Hepatocyte (in vitro differentiated cells): ENCODE measurements at regions not wholly inside any gene's neighbourhood (a gene's known extent, or its start where the extent isn't known, plus 50 kb on each side); places are given as distances from the start of the nearest gene placed in this dataset.

Experiments used
- DNase-seq: peaks from one replicate; pipeline ENCODE4 v3.0.0-alpha.2; 2016; ENCODE audit warnings: low spot score
- H2AFZ ChIP-seq: fragments of 200-600 bp; sonication (generic); 2 replicates; pipeline ENCODE4 v1.6.0; 2016; ENCODE audit warnings: antibody characterized with exemption, mild to moderate bottlenecking
- H3K27ac ChIP-seq: fragments of 200-600 bp; sonication (generic); 2 replicates; pipeline ENCODE4 v1.5.1; 2016; ENCODE audit warnings: mild to moderate bottlenecking
- H3K27me3 ChIP-seq: fragments of 200-600 bp; sonication (generic); 2 replicates; pipeline ENCODE4 v1.6.1; 2016
- H3K36me3 ChIP-seq: fragments of 200-600 bp; sonication (generic); replicated peaks from 2 replicates; pipeline ENCODE4 v1.5.1; 2016; ENCODE audit warnings: low read depth; ENCODE audit not compliant: insufficient read depth
- H3K4me1 ChIP-seq: fragments of 200-600 bp; sonication (generic); 2 replicates; pipeline ENCODE4 v1.5.1; 2016; ENCODE audit warnings: mild to moderate bottlenecking, moderate library complexity; ENCODE audit not compliant: insufficient read depth
- H3K4me2 ChIP-seq: fragments of 200-600 bp; sonication (generic); 2 replicates; pipeline ENCODE4 v1.6.0; 2016
- H3K4me3 ChIP-seq: fragments of 200-600 bp; sonication (generic); 2 replicates; pipeline ENCODE4 v1.5.1; 2016; ENCODE audit warnings: mild to moderate bottlenecking
- H3K79me2 ChIP-seq: fragments of 200-600 bp; sonication (generic); 2 replicates; pipeline ENCODE4 v1.6.0; 2017; ENCODE audit warnings: mild to moderate bottlenecking
- H3K9me2 ChIP-seq: fragments of 200-600 bp; sonication (generic); replicated peaks from 2 replicates; pipeline ENCODE4 v1.6.0; 2017; ENCODE audit warnings: mild to moderate bottlenecking; ENCODE audit not compliant: insufficient read depth
- H3K9me3 ChIP-seq: fragments of 200-600 bp; sonication (generic); 2 replicates; pipeline ENCODE4 v1.5.1; 2016; ENCODE audit warnings: low read depth, mild to moderate bottlenecking
- H4K20me1 ChIP-seq: fragments of 200-600 bp; sonication (generic); 2 replicates; pipeline ENCODE4 v1.6.0; 2016; ENCODE audit warnings: mild to moderate bottlenecking; ENCODE audit not compliant: insufficient read depth, poor library complexity, severe bottlenecking
- EZH2 ChIP-seq: fragments of 200-600 bp; sonication (generic); IDR thresholded peaks from 2 replicates; pipeline ENCODE4 v1.6.1; 2016; ENCODE audit warnings: antibody characterized with exemption, mild to moderate bottlenecking, borderline replicate concordance
- EZH2phosphoT487 ChIP-seq: fragments of 200-600 bp; sonication (generic); IDR thresholded peaks from one replicate; pipeline ENCODE4 v1.6.1; 2018; ENCODE audit warnings: antibody characterized with exemption, mild to moderate bottlenecking, low read depth, moderate library complexity; ENCODE audit not compliant: unreplicated experiment, severe bottlenecking
- WGBS: methylation state at CpG from one replicate; pipeline ENCODE4 v1.1.6; 2016; ENCODE audit warnings: low lambda C conversion rate; ENCODE audit errors: missing lambda C conversion rate; 5-methylcytosine and 5-hydroxymethylcytosine counted together
- TF ChIP-seq, protein P1 (sequence below): fragments of 200-600 bp; sonication (generic); IDR thresholded peaks from 2 replicates; pipeline ENCODE4 v1.5.1; 2016; ENCODE audit warnings: antibody characterized with exemption, mild to moderate bottlenecking; ENCODE audit not compliant: poor library complexity

DNA sequence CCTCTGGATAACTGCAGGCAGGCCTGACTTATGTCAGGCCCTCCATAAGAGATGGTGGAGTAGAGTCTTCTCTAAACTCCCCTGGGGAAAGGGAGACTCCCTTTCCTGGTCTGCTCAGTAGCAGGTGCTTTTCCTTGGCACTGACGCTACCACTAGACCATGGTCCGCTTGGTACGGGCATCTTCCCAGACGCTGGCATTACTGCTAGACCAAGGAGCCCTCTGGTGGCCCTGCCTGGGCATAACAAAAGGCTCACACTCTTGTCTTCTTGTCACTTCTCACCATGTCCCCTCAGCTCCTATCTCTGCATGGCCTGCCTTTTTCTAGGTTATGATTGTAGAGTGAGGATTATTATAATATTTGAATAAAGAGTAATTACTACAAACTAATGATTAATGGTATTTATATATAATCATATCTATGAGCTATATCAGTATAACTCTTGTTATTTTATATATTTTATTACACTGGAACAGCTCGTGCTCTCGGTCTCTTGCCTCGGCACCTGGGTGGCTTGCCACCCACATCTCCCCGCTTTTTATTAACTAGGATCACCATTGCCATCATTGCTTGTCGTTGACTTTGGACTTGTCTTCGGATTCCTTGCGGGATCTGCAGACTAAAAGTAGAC, 59.8 kb upstream of the ARL4D start:
- Histone ChIP-seq H3K9me2 (no peaks in the 10 kb centered on the region), H3K79me2 (no peaks in the 10 kb centered on the region), H3K36me3 (no peaks in the 10 kb centered on the region), H4K20me1 (no peaks in the 10 kb centered on the region), H3K4me2 (no peak overlapping the region), H3K9me3 (no peaks in the 10 kb centered on the region), H3K27ac (no peak overlapping the region), H3K4me3 (no peak overlapping the region), H2AFZ (no peak overlapping the region), H3K27me3 (no peaks in the 10 kb centered on the region), H3K4me1 (no peaks in the 10 kb centered on the region)
- TF ChIP-seq EZH2phosphoT487, result no peak
- TF ChIP-seq, protein P1, sequence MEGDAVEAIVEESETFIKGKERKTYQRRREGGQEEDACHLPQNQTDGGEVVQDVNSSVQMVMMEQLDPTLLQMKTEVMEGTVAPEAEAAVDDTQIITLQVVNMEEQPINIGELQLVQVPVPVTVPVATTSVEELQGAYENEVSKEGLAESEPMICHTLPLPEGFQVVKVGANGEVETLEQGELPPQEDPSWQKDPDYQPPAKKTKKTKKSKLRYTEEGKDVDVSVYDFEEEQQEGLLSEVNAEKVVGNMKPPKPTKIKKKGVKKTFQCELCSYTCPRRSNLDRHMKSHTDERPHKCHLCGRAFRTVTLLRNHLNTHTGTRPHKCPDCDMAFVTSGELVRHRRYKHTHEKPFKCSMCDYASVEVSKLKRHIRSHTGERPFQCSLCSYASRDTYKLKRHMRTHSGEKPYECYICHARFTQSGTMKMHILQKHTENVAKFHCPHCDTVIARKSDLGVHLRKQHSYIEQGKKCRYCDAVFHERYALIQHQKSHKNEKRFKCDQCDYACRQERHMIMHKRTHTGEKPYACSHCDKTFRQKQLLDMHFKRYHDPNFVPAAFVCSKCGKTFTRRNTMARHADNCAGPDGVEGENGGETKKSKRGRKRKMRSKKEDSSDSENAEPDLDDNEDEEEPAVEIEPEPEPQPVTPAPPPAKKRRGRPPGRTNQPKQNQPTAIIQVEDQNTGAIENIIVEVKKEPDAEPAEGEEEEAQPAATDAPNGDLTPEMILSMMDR, result peak; percentile 63
- DNase-seq, result peak; percentile 64
- 77% methylated on average over 11 of the region's 11 CpGs for WGBS

DNA sequence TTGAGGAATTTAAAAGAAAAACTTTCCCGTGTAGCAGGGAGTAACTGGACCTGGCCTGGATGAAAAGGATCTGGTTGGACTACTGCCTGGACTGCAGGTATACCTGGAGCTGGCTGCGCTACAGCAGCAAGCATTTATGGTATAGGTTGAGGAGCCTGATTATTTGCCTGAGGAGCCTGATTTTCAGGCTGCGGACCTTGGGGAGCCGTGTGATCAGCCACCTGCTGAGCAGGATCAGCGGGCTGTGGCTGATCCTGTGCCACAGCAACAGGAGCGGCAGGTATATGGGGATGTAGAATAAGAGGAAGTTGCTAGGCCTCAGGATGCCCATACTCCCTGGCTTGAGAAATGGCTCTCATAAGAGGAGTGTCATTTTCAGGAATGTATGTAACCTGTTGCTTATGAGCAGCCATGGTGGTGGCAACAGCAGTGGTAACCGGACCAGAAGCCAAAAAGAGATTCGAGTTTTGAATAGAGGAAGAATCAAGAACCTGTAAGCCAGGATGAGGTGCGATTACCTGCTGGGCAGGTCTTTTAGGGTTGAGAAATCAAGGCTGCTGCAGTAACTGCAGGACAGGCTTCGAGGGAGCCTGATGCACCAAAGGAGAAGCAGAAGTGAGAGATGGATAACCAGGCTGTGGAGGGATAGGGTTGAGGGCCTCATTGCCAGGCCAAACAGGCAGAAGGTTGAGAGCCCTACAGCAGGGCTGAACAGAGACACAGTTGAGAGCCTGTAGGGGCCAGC, 60.9 kb upstream of the ARL4D start:
- H2AFZ ChIP-seq, result no peak overlapping the region
- H3K4me3 ChIP-seq, result no peak overlapping the region
- 81% methylated on average over 10 of the region's 10 CpGs for WGBS
- no peaks in the 10 kb centered on the region for H3K9me2 ChIP-seq
- no peaks in the 10 kb centered on the region for H3K79me2 ChIP-seq
- H3K4me2 ChIP-seq, result no peak overlapping the region
- H3K27ac ChIP-seq, result no peak overlapping the region
- no peaks in the 10 kb centered on the region for H3K27me3 ChIP-seq
- H4K20me1 ChIP-seq, result no peaks in the 10 kb centered on the region
- H3K9me3 ChIP-seq, result no peaks in the 10 kb centered on the region
- DNase-seq, result no peak
- no peaks in the 10 kb centered on the region for H3K36me3 ChIP-seq
- no peaks in the 10 kb centered on the region for H3K4me1 ChIP-seq
- TF ChIP-seq, protein P1, result no peak
- no peak for TF ChIP-seq EZH2phosphoT487
- no peak for TF ChIP-seq EZH2

DNA sequence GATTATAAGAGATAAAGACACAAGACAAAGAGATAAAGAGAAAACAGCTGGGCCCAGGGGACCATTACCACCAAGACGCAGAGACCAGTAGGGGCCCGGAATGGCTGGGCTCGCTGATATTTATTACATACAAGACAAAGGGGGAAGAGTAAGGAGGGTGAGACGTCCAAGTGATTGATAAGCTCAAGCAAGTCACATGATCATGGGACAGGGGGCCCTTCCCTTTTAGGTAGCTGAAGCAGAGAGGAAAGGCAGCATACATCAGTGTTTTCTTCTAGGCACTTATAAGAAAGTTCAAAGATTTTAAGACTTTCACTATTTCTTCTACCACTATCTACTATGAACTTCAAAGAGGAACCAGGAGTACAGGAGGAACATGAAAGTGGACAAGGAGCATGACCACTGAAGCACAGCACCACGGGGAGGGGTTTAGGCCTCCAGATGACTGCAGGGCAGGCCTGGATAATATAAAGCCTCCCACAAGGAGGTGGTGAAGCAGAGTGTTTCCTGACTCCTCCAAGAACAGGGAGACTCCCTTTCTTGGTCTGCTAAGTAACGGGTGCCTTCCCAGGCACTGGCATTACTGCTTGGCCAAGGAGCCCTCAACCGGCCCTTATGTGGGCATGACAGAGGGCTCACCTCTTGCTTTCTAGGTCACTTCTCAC, 63.9 kb upstream of the ARL4D start:
- Histone ChIP-seq H3K9me2 (no peaks in the 10 kb centered on the region), H3K79me2 (no peaks in the 10 kb centered on the region), H3K4me2 (no peak overlapping the region), H3K36me3 (no peaks in the 10 kb centered on the region), H3K9me3 (no peaks in the 10 kb centered on the region), H4K20me1 (no peaks in the 10 kb centered on the region), H3K27me3 (no peaks in the 10 kb centered on the region), H3K4me3 (no peak overlapping the region), H3K27ac (no peak overlapping the region), H3K4me1 (no peaks in the 10 kb centered on the region), H2AFZ (no peak overlapping the region)
- TF ChIP-seq EZH2, result no peak
- no peak for TF ChIP-seq EZH2phosphoT487
- TF ChIP-seq, protein P1, result no peak
- DNase-seq, result peak; percentile 17
- WGBS, result 58% methylated on average over 7 of the region's 7 CpGs
